ENCODE measurements at regions not wholly inside any gene's neighbourhood (a gene's known extent, or its start where the extent isn't known, plus 50 kb on each side); places are given as distances from the start of the nearest gene placed in this dataset.

DNA sequence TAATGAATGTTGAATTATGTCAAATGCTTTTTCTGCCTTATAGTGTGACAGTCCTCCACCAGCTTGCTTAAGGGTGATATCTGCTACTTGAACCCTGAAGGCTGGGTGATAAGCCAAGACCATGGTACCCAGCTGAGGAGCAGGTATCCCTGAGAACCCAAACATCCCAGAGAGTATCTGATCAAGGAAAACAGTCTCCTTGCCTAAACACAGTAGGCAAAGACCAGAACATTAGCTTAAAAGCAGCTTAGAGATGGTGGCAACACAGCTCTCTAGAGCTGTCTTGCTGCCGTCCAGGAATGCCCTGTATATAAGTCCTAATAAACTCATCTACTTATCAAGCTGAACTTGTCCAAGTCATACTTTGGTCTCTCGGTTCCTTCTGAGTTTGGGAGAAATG, 127.7 kb upstream of the PRSS16 start:
- no peaks in the 10 kb centered on the region for H3K27me3 ChIP-seq (ENCODE audit: insufficient read depth, poor library complexity, severe bottlenecking)
- DNase-seq (ENCODE audit: low read depth in 1 of 2, low spot score in 1 of 2): no peak
- TF ChIP-seq SPI1 (IDR thresholded peaks at IDR 0.05; ENCODE audit: borderline replicate concordance, low read depth) (no peak), GABPA (IDR thresholded peaks at IDR 0.05; ENCODE audit: low read depth) (no peak), POLR2AphosphoS5 (IDR thresholded peaks at IDR 0.05; ENCODE audit: low read depth) (no peak)
- TF ChIP-seq, protein P1, sequence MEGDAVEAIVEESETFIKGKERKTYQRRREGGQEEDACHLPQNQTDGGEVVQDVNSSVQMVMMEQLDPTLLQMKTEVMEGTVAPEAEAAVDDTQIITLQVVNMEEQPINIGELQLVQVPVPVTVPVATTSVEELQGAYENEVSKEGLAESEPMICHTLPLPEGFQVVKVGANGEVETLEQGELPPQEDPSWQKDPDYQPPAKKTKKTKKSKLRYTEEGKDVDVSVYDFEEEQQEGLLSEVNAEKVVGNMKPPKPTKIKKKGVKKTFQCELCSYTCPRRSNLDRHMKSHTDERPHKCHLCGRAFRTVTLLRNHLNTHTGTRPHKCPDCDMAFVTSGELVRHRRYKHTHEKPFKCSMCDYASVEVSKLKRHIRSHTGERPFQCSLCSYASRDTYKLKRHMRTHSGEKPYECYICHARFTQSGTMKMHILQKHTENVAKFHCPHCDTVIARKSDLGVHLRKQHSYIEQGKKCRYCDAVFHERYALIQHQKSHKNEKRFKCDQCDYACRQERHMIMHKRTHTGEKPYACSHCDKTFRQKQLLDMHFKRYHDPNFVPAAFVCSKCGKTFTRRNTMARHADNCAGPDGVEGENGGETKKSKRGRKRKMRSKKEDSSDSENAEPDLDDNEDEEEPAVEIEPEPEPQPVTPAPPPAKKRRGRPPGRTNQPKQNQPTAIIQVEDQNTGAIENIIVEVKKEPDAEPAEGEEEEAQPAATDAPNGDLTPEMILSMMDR (IDR thresholded peaks at IDR 0.05; ENCODE audit: insufficient read depth, low read length): no peak
- TF ChIP-seq, protein P2, sequence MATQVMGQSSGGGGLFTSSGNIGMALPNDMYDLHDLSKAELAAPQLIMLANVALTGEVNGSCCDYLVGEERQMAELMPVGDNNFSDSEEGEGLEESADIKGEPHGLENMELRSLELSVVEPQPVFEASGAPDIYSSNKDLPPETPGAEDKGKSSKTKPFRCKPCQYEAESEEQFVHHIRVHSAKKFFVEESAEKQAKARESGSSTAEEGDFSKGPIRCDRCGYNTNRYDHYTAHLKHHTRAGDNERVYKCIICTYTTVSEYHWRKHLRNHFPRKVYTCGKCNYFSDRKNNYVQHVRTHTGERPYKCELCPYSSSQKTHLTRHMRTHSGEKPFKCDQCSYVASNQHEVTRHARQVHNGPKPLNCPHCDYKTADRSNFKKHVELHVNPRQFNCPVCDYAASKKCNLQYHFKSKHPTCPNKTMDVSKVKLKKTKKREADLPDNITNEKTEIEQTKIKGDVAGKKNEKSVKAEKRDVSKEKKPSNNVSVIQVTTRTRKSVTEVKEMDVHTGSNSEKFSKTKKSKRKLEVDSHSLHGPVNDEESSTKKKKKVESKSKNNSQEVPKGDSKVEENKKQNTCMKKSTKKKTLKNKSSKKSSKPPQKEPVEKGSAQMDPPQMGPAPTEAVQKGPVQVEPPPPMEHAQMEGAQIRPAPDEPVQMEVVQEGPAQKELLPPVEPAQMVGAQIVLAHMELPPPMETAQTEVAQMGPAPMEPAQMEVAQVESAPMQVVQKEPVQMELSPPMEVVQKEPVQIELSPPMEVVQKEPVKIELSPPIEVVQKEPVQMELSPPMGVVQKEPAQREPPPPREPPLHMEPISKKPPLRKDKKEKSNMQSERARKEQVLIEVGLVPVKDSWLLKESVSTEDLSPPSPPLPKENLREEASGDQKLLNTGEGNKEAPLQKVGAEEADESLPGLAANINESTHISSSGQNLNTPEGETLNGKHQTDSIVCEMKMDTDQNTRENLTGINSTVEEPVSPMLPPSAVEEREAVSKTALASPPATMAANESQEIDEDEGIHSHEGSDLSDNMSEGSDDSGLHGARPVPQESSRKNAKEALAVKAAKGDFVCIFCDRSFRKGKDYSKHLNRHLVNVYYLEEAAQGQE (IDR thresholded peaks at IDR 0.05; ENCODE audit: insufficient replicate concordance, low read depth): no peak
- H3K4me3 ChIP-seq (replicated peaks; ENCODE audit: insufficient read depth, low read length): no peak overlapping the region
- no peak overlapping the region for H3K27ac ChIP-seq (replicated peaks)

DNA sequence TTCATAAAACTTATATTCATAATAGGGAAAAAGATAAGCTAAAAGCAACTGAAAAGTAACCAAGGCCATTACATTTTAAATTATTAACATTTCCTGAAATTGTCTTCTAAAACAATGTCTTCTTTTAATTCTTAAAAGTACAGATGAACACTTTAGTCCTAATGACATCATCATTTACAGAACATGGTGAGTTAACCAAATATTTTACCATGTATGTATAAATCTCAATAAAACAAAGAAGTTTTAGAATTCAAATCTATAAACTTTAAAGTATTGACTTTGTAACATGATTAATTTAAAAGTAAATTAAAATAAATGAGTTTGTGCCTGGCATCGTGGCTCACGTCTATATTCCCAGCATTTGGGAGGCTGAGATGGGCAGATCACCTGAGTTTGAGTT, 125.9 kb upstream of the PRSS16 start:
- H3K27me3 ChIP-seq (ENCODE audit: insufficient read depth, poor library complexity, severe bottlenecking): no peaks in the 10 kb centered on the region
- no peak overlapping the region for H3K4me3 ChIP-seq (replicated peaks; ENCODE audit: insufficient read depth, low read length)
- DNase-seq (ENCODE audit: low read depth in 1 of 2, low spot score in 1 of 2): no peak
- TF ChIP-seq, protein P2 (IDR thresholded peaks at IDR 0.05; ENCODE audit: insufficient replicate concordance, low read depth): no peak
- no peak for TF ChIP-seq GABPA (IDR thresholded peaks at IDR 0.05; ENCODE audit: low read depth)
- TF ChIP-seq SPI1 (IDR thresholded peaks at IDR 0.05; ENCODE audit: borderline replicate concordance, low read depth): no peak
- TF ChIP-seq POLR2AphosphoS5 (IDR thresholded peaks at IDR 0.05; ENCODE audit: low read depth): no peak
- TF ChIP-seq, protein P1 (IDR thresholded peaks at IDR 0.05; ENCODE audit: insufficient read depth, low read length): no peak
- H3K27ac ChIP-seq (replicated peaks): no peak overlapping the region

DNA sequence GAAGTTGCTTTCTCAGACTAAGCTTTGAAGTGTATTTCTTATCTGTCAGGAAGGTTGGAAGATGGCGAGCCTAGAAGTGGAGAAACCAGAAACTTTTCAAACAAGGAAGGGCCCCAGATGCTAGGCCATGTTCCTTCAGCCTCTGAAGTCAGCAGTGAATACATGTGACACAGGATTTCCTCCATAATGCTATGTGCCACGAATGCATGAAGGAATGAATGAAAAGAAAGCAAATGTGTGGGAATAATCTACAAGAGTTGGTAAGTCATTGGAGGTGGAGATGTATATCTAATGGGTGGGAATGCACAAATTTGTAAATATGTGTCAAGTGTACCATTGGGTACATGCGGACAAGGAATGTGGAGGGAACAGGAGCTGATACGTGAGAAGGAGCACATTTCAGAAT, 123.2 kb upstream of the PRSS16 start:
- no peak for DNase-seq (ENCODE audit: low read depth in 1 of 2, low spot score in 1 of 2)
- Histone ChIP-seq H3K4me3 (replicated peaks; ENCODE audit: insufficient read depth, low read length) (no peak overlapping the region), H3K27ac (replicated peaks) (no peak overlapping the region), H3K27me3 (ENCODE audit: insufficient read depth, poor library complexity, severe bottlenecking) (no peaks in the 10 kb centered on the region)
- TF ChIP-seq POLR2AphosphoS5 (IDR thresholded peaks at IDR 0.05; ENCODE audit: low read depth) (no peak), GABPA (IDR thresholded peaks at IDR 0.05; ENCODE audit: low read depth) (no peak), SPI1 (IDR thresholded peaks at IDR 0.05; ENCODE audit: borderline replicate concordance, low read depth) (no peak)
- TF ChIP-seq, protein P2 (IDR thresholded peaks at IDR 0.05; ENCODE audit: insufficient replicate concordance, low read depth): no peak
- TF ChIP-seq, protein P1 (IDR thresholded peaks at IDR 0.05; ENCODE audit: insufficient read depth, low read length): no peak

Data from HL-60 (cell line).